ENCODE measurements at regions not wholly inside any gene's neighbourhood (a gene's known extent, or its start where the extent isn't known, plus 50 kb on each side); places are given as distances from the start of the nearest gene placed in this dataset.

DNA sequence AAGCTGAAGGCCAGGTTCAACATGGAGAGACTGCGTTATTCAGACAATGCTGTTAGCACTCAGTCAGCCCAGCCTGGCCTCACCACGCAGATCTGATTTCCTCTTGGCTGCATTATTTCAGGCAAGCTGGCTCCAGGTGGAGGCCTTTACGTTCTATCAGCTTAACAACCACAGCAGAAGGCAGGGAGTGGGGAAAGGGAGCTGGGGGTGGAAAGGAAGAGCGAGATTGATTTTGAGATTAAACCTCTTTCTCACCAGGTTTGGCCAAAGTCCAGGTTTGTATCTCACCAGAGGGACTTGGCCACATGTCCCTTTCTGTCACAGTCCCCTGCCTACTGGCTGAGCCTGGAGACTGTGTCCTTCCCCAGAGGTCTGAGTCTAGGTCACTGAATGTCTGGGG, 543.7 kb upstream of the TMEM132C start:
- DNase-seq (ENCODE audit: low spot score): no peak
- TF ChIP-seq CTCF (IDR thresholded peaks at IDR 0.05): no peak
- H3K4me3 ChIP-seq: no peak overlapping the region
- no peak overlapping the region for H3K27ac ChIP-seq

- no peak for DNase-seq (ENCODE audit: low spot score)
Measured at GRCh38 chr12:127726671-127727315, 540.2 kb upstream of the TMEM132C start.

DNA sequence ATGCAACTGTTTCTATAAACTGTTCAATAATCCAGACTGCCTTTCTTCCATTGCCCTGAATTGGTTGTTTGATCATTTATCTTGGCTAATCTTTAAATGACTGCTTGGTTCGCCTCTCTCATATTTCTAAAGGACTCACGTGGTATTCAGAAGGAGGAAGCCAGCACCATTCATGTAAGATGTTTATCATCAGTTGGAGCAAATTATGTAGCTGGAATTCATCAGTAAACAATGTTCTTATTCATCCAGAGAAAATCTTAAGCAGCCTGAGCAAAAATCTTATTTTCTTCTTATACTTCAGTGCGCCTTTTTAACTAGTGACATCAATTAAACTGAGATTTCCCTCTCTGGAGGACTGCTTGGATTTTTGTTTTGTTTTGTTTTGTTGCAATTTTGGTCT, 538.7 kb upstream of the TMEM132C start:
- Histone ChIP-seq H3K4me3 (no peak overlapping the region), H3K27ac (no peak overlapping the region)
- no peak for DNase-seq (ENCODE audit: low spot score)
- TF ChIP-seq CTCF (IDR thresholded peaks at IDR 0.05): no peak

More at GRCh38 chr12:127726671-127727315, 540.2 kb upstream of the TMEM132C start:
- Histone ChIP-seq H3K27ac (no peak overlapping the region), H3K4me3 (no peak overlapping the region)
- no peak for TF ChIP-seq CTCF (IDR thresholded peaks at IDR 0.05)

- Histone ChIP-seq H3K4me3 (no peak overlapping the region), H3K27ac (no peak overlapping the region)
- no peak for DNase-seq (ENCODE audit: low spot score)
- no peak for TF ChIP-seq CTCF (IDR thresholded peaks at IDR 0.05)
Measured at GRCh38 chr12:127728729-127729128, 538.2 kb upstream of the TMEM132C start.

GRCh38 chr12:127729381-127729780, 537.6 kb upstream of the TMEM132C start:
- DNase-seq (ENCODE audit: low spot score): no peak
- Histone ChIP-seq H3K27ac (no peak overlapping the region), H3K4me3 (no peak overlapping the region)
- no peak for TF ChIP-seq CTCF (IDR thresholded peaks at IDR 0.05)

GRCh38 chr12:127731657-127732056, 535.3 kb upstream of the TMEM132C start:
- no peak overlapping the region for H3K27ac ChIP-seq
- H3K4me3 ChIP-seq: no peak overlapping the region
- no peak for DNase-seq (ENCODE audit: low spot score)
- TF ChIP-seq CTCF (IDR thresholded peaks at IDR 0.05): no peak

DNA sequence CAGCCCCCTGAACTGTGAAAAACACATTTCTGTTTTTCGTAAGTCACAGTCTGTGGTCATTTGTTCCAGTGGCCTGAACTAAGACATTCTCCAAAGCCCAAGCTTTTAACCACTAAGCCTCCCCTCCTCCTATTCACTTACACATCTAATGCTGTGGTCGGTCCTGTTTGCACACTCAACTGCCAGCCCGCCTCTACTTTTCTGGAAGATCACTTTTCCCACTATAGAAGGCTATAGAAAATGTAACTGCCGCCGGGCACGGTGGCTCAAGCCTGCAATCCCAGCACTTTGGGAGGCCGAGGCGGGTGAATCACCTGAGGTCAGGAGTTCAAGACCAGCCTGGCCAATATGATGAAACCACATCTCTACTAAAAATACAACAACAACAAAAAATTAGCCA, 524.7 kb upstream of the TMEM132C start:
- no peak for DNase-seq (ENCODE audit: low spot score)
- H3K27ac ChIP-seq: no peak overlapping the region

More for the DNA sequence above, 524.7 kb upstream of the TMEM132C start:
- TF ChIP-seq CTCF (IDR thresholded peaks at IDR 0.05): no peak
- no peak overlapping the region for H3K4me3 ChIP-seq

Data from coronary artery (tissue), 2 donors.